ENCODE measurements at regions not wholly inside any gene's neighbourhood (a gene's known extent, or its start where the extent isn't known, plus 50 kb on each side); places are given as distances from the start of the nearest gene placed in this dataset.
A peak's percentile ranks its signal among the peaks of the same experiment; 100 is the strongest.
"Not testable (repeated sequence)": the region's sequence is repeated elsewhere in the genome, so short reads cannot be mapped to it uniquely, and the experiment has no call there.

DNA sequence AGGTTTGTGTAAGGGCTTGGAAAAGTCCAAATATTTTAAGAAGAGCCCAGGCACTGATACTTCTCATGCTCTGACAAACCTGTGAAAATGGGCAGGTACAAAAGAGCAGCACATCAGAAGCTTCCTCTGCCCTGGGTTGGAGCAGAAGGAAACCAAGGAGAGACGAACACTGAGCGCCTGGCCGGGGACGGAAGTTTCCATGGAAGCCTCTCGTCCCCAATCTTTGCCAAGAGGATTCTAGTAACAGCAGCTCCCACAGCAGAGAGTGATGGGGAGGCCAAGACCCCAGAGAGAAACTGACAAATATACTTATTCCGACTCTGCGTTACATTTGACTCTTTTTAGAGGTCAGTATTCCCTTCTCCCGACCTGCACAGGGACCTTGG lies 268.5 kb downstream of the C16orf95 start:
- DNase-seq (ENCODE audit: low read depth in 2 of 2): no peak

GRCh38 chr16:87049216-87049615 lies 268.0 kb downstream of the C16orf95 start:
- not testable (repeated sequence) for DNase-seq (ENCODE audit: low read depth in 2 of 2)

GRCh38 chr16:87050142-87050541 lies 267.1 kb downstream of the C16orf95 start:
- DNase-seq (ENCODE audit: low read depth in 2 of 2): no peak

DNA sequence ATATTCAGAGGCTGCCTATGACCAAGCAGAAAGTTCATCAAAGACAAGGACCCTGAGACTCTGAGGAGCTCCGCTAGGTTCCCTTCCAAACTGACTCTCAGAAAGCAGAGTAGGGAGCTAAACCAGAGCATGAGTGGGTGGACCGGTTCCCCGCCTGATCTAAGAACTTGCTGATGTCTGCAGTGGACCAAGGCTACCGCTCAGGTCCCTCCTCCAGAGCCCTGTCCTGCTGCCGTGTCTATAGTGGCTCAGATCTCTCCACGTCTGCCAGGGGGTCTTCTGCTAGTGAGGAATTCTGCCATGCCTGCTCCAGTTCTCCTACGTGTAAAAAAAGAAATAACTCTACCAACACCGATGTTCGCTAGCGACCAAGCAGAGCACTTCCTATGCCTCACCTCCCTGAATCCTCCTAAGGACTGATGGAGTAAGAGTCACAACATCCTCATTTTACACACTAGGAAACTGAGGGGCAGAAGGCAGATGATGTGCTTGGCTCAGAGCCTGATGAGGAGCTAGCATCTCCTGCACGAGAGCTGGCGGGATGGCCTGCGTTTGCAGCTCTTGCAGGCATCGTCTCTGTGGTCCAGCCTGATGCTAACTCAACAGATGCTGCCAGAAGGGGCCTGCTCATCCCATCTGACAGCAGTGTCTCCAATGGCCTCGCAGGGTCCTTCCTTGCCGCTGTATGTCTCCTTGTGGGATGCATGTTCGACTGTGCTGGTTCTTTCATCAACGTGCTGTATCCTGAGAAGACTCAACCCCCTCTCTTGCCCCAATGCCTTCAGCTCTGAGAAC lies 265.5 kb downstream of the C16orf95 start:
- no peak for DNase-seq (ENCODE audit: low read depth in 2 of 2)

DNA sequence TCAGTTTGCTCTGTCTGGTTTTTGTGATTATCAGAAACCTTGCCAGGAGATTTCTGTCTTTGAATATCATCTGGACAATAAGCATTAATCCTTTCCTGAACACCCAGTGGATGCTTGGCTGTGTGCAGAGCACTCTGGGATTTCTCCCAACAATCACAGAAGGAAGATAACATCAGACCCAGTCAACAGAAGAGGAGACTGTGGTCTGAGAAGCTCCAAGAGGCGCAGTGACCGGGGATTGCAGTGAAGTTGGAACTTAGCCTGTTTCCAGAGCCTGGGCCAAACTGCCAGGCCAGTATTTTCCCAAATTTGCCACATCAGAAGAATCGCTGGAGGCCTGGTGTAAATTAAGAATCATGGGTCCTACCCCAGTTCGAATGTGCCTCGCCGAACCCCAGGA lies 264.7 kb downstream of the C16orf95 start:
- DNase-seq (ENCODE audit: low read depth in 2 of 2): no peak

DNA sequence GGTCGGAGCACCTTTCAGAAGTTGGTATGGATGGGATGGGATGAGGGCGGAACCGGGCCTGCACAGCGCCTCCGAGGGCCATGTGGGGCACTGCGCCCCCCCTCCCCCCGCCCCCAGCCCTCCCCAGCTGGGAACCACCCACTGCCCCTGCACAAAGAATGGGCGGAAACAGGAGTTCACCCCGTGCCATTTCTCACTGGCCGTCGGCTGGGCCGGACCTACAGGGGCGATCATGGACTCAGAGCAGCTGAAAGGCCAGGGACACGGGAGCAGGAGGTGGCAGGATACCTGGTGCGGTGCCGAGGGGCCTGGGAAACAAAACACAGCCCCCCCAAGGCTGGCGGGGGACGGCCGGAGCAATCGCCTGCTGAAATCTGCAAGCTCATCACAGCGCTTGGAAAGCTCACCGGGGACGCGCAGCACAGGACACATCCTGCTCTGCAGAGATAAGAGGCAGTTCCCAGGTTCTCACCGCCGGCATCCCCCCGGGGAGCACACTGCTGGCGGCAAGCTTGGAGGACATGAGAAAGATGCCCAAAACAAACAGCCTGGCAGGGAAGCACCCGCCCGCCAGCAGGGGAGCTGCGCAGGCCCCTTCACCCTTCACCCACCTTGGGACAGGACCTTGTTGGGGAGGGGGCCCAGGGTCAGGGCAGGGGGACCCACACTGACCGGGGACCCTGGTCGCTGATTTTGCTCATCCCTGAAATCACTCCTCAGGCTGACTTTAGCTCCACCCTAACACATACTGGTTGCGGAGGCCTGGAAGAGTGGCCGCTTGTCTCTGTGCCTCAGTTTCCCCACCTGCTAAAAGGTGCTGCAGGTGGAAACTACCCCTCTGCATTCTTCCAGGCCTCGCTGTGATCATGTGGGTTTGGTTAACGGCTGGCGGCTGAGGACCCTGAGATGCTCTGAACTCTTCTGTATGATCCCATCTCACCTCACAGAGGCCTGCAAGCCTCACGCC lies 263.9 kb downstream of the C16orf95 start:
- no peak for DNase-seq (ENCODE audit: low read depth in 2 of 2)

- no peak for DNase-seq (ENCODE audit: low read depth in 2 of 2)
Observed at GRCh38 chr16:87054154-87054553, 263.0 kb downstream of the C16orf95 start.

DNA sequence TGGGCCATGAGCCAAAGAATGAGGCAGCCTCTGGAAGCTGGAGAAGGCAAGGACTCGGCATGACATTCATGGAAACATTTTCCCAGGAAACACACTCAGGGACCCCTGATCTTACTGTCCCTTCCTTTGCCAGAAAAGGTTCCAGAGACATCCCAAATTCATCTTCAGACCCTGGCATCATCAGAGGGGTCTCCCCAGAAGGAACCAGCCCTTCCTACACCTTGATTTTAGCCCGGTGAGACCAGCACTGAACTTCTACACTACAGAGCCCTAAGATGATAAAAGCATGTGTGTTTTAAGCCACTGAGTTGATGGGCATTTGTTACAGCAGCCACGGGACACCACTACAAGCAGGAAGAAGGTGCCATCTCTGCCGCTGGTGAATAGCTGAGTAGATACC lies 262.3 kb downstream of the C16orf95 start:
- DNase-seq (ENCODE audit: low read depth in 2 of 2): no peak

DNA sequence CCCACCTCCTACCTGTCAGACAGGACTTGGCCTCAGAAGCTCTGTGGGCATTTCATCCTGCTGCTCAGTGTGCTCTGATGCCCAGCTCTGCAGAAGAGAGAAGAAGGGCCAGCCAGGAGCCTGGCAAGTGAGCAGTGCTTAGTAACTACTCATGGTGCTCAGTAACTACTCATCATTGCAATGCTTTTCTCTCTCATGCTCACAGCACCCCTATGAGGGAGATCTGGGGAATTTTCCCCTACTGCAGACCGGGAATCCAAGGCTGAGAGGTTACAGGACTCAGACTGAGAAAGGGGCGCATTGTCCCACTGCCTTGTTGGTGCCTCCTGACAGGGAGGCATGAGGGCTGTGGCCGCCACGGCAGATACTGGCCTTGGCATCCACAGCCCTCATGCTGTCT lies 261.1 kb downstream of the C16orf95 start:
- DNase-seq (ENCODE audit: low read depth in 2 of 2): no peak

GRCh38 chr16:87056551-87056950 lies 260.6 kb downstream of the C16orf95 start:
- DNase-seq (ENCODE audit: low read depth in 2 of 2): no peak

DNA sequence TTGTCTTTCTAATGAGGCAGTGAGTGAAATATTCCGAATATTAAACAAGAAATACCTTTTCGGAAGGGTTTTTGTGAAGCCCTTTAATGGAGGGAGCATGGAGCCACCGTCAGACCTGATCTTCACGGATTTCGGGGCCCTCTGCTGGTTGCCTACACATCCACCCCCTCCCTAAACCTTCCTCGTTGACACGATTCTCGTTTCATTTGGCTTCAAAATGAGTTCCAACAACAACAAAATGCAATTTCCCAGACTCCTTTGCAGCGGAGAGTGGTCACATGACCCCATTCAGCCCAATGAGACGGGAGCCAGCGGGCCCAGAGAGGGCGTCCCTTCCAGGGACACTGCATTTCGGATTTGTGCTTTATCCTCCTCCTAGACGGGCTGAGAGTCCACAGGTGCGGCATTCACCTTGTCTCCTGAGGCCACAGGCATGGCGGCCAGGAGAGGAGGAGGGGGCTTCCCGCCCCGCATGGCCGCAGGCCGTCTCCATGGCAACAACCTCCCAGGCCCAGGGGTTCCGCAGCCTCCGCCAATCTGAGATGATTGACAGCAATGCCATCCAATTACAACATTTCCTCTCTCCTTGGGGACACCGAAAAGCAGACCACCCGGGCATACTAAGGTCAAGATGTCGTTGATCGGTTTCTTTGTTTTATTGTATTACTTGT lies 259.8 kb downstream of the C16orf95 start:
- no peak for DNase-seq (ENCODE audit: low read depth in 2 of 2)

- DNase-seq (ENCODE audit: low read depth in 2 of 2): no peak
Observed at GRCh38 chr16:87057951-87058560, 259.1 kb downstream of the C16orf95 start.

DNA sequence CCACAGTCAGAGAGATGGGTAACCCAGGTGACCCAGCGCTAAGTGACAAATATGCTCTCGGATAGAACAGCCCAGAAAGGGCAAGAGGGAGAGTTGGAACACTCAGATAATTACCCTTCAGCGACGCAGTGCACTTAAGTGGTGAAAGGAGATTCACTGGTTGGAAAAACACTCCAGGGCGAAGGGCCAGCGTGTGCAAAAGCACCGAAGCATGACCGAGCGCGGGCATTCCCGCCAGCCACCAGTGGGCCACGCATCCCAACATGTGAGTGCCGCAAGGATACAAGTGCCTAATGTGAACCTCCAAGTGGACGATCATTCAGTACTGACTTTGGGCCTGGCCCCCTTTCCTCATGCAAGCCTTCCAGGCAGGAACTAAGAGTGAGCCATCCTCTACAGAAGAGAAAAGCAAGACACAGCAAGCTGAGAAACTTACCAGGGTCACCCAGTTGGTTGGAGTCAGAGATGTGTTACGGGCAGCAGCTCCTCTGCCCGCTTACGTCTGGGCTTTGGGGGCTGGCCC lies 258.4 kb downstream of the C16orf95 start:
- DNase-seq (ENCODE audit: low read depth in 2 of 2): no peak

DNA sequence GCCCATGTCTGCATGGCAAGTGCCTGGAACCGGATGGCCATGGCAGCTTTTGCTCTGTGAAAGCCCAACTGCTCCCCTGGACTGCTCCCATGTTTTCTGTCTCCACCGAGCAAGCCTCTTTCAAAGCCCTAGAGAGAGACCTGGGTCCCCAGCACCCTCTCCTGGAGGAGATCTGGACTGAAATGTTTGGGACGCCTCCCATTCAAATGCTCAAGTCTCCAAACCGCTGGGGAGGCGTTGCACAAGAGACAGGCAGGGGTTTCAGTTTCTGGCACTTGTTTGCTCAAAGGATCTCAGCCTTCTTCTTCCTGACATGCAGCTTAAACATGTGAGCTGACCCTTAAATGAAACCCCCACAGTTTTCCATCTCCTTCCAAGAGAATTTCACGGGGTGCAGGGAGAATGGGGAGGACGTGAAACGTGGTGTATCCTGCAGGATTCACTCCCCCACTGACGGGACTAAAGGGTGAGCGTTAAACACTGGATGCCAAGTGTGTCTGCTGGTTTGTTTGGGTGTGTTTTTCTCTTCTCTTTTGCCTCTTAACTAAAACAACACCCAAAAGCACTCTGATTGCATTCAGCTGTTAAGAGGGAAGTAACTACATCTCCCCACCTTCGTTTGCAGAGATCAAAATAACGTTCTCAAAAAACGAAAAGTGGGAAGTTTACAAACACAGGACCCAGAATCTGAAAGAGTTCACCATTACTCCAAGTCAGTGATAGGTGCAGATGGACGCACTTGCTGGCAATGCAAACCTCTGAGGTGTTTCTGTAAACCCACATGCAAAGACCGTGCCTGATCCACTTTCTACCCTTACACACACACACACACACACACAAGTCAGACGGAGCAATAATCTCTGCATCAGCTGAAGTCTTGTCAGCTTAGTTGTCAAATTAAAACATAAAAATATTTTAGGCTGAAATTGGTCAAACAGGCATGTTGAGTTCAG lies 256.9 kb downstream of the C16orf95 start:
- DNase-seq (ENCODE audit: low read depth in 2 of 2): no peak

DNA sequence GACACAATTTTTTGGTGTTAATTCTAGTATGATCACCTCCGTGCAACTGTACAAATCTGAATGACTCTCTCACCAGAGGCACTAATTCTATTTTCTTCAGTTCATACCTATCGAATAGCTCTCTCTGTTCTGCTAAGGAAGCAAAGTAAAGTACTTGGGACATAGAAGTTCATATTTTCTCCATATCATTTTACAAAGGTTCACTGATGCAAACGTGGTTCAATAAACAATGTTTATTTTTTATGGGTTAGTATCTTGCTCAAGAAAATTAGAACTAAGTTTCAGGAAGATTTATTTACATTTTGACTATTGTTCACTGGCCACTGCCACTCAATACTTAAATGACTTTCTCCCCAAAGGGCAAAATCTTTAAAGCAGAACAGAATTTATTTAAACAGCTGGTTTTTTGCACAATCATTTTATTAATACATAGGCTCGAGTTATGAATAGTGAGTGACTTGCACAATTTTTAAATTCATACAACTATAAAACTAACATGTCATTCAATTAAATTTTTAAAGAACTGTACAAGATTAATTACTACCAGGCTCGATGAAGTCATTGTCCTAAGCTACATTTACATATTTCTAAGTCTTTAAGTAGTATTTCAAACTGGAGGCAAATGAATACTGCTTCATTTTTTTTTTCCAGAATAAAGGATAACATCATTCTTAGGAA lies 255.8 kb downstream of the C16orf95 start:
- no peak for DNase-seq (ENCODE audit: low read depth in 2 of 2)

GRCh38 chr16:87062569-87063442 lies 254.4 kb downstream of the C16orf95 start:
- peak; percentile 61 to 69 for DNase-seq (ENCODE audit: low read depth in 2 of 2)

GRCh38 chr16:87063543-87063942 lies 253.6 kb downstream of the C16orf95 start:
- no peak for DNase-seq (ENCODE audit: low read depth in 2 of 2)

DNA sequence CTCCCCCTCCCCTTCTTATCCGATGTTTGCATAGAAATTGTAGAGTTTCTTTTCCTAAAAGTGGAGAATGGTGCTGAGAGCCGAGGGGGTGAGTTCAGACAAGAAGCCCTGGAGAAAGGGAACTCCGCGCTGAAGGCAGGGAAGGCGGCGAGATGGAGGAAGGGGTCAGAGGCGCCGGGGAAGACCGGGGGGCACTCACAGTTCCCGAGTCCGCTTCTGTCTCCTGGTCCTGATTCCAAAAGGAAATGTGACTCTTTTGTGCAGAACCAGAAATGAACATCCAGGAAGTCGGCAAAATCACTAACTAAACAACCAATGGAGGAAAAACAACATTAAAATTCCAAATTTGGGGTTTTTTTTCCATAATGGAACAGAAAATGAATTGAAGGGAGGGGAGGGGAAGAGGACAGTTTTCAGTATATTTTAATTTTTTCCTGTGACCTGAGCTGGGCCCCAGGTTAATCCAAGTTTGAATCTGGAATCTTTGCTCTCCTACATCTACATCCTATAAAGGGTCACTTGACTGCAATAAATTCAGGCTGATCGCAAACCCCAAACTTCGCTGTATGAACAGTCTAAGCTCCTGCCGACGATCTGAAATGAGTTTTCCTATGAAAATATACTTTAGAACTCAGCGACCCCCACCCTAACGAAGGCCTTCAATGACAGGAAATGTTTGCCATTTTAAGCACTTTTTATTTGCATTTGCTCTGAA lies 252.3 kb downstream of the C16orf95 start:
- DNase-seq (ENCODE audit: low read depth in 2 of 2): no peak

All from stimulated activated CD4-positive, alpha-beta T cell treated with anti-CD3 and anti-CD28 coated beads, Interleukin-4, amount 100 ng/mL, for 48 hours (primary cell).